CD14-positive monocyte (primary cell): ENCODE measurements at regions not wholly inside any gene's neighbourhood (a gene's known extent, or its start where the extent isn't known, plus 50 kb on each side); places are given as distances from the start of the nearest gene placed in this dataset.

ENCODE experiments used
- DNase-seq, 3 donors: peaks; one replicate each; pipeline ENCODE4 v3.0.0-alpha.2; 2011 to 2022
- H2AFZ ChIP-seq: 2 replicates; pipeline ENCODE4 v1.6.0; 2012; ENCODE audit warnings: mild to moderate bottlenecking, low read depth, low read length, inconsistent platforms; ENCODE audit not compliant: insufficient read depth, poor library complexity, severe bottlenecking
- H3K27ac ChIP-seq, 2 donors: 1 replicate in 1 of 2; 2 replicates in 1 of 2; pipeline ENCODE4 v1.5.1; 2012 to 2013; ENCODE audit warnings: low read length in 2 of 2, control low read depth in 1 of 2, inconsistent platforms in 1 of 2, low read depth in 1 of 2, mild to moderate bottlenecking in 1 of 2
- H3K27me3 ChIP-seq, 2 donors: one replicate each; pipeline versions ENCODE4 v1.6.0 to v1.6.1; 2011 to 2013; ENCODE audit warnings: low read length in 2 of 2; ENCODE audit not compliant: control insufficient read depth in 2 of 2, insufficient read depth in 2 of 2
- H3K36me3 ChIP-seq, 2 donors: replicated peaks in 1 of 2; 1 replicate in 1 of 2; 2 replicates in 1 of 2; pipeline versions ENCODE4 v1.5.1 to v1.6.1; 2012 to 2013; ENCODE audit warnings: low read length in 2 of 2, control low read depth in 1 of 2, inconsistent platforms in 1 of 2, mild to moderate bottlenecking in 1 of 2; ENCODE audit not compliant: insufficient read depth in 2 of 2, control insufficient read depth in 1 of 2
- H3K4me1 ChIP-seq, 2 donors: 1 replicate in 1 of 2; 2 replicates in 1 of 2; pipeline versions ENCODE4 v1.5.1 to v1.6.1; 2012 to 2013; ENCODE audit warnings: low read length in 2 of 2, control low read depth in 1 of 2, inconsistent platforms in 1 of 2, mild to moderate bottlenecking in 1 of 2, moderate library complexity in 1 of 2; ENCODE audit not compliant: insufficient read depth in 2 of 2, control insufficient read depth in 1 of 2
- H3K4me2 ChIP-seq: replicated peaks from 2 replicates; pipeline ENCODE3; 2012; ENCODE audit warnings: low read length, moderate library complexity, mild to moderate bottlenecking; ENCODE audit not compliant: poor library complexity, severe bottlenecking; ENCODE audit errors: extremely low read depth
- H3K4me3 ChIP-seq, 3 experiments: fragments of 200-600 bp in 1 of 3; sonication (generic) in 1 of 3; replicated peaks in 1 of 3; 1 replicate in 2 of 3; 2 replicates in 1 of 3; pipeline ENCODE4 v1.5.1; 2011 to 2013; ENCODE audit warnings: low read length in 3 of 3, mild to moderate bottlenecking in 3 of 3, control low read depth in 2 of 3, low read depth in 2 of 3, inconsistent platforms in 1 of 3, moderate library complexity in 1 of 3
- H3K79me2 ChIP-seq: 2 replicates; pipeline ENCODE4 v1.6.0; 2012; ENCODE audit warnings: mild to moderate bottlenecking, control low read depth, inconsistent platforms, low read length, moderate library complexity; ENCODE audit not compliant: insufficient read depth
- H3K9ac ChIP-seq: 2 replicates; pipeline ENCODE4 v1.6.0; 2017; ENCODE audit warnings: low read length, mild to moderate bottlenecking; ENCODE audit not compliant: insufficient read depth, poor library complexity, severe bottlenecking
- H3K9me3 ChIP-seq, 2 donors: replicated peaks in 1 of 2; 1 replicate in 1 of 2; 2 replicates in 1 of 2; pipeline versions ENCODE4 v1.5.1 to v1.6.1; 2012 to 2013; ENCODE audit warnings: low read length in 2 of 2, control low read depth in 1 of 2; ENCODE audit not compliant: control insufficient read depth in 1 of 2, insufficient read depth in 1 of 2
- H4K20me1 ChIP-seq: 2 replicates; pipeline ENCODE4 v1.6.0; 2012; ENCODE audit warnings: mild to moderate bottlenecking, low read length, control low read depth, moderate library complexity; ENCODE audit not compliant: insufficient read depth
- H3K27ac Mint-ChIP-seq, 7 donors: one replicate each; pipeline ENCODE4 v1.8.0; 2020; ENCODE audit warnings: mild to moderate bottlenecking in 7 of 7, mixed read lengths in 7 of 7, moderate library complexity in 6 of 7, inconsistent platforms in 2 of 7
- H3K27me3 Mint-ChIP-seq, 3 donors: one replicate each; pipeline ENCODE4 v1.8.0; 2021 to 2022; ENCODE audit warnings: low read depth in 3 of 3, mild to moderate bottlenecking in 3 of 3, mixed read lengths in 3 of 3, moderate library complexity in 3 of 3, inconsistent platforms in 1 of 3
- H3K36me3 Mint-ChIP-seq, 2 donors: one replicate each; pipeline ENCODE4 v1.8.0; 2020; ENCODE audit warnings: mixed read lengths in 2 of 2, inconsistent platforms in 1 of 2, mild to moderate bottlenecking in 1 of 2
- H3K4me1 Mint-ChIP-seq: one replicate; pipeline ENCODE4 v1.8.0; 2020; ENCODE audit warnings: mild to moderate bottlenecking, mixed read lengths
- H3K4me3 Mint-ChIP-seq, 2 donors: one replicate each; pipeline ENCODE4 v1.8.0; 2020; ENCODE audit warnings: mild to moderate bottlenecking in 2 of 2, mixed read lengths in 2 of 2, moderate library complexity in 1 of 2
- H3K9me3 Mint-ChIP-seq, 7 donors: one replicate each; pipeline ENCODE4 v1.8.0; 2020 to 2022; ENCODE audit warnings: mixed read lengths in 7 of 7, mild to moderate bottlenecking in 6 of 7, moderate library complexity in 6 of 7, inconsistent platforms in 2 of 7
- CTCF ChIP-seq: fragments of 200-600 bp; IDR thresholded peaks from one replicate; pipeline ENCODE4 v1.8.0; 2022; ENCODE audit warnings: antibody characterized with exemption, mild to moderate bottlenecking
- WGBS: methylation state at CpG from one replicate; pipeline ENCODE4 v1.1.5; 2013; ENCODE audit warnings: missing lambda C conversion rate; ENCODE audit not compliant: insufficient coverage; 5-methylcytosine and 5-hydroxymethylcytosine counted together
- intact Hi-C, 2 donors: fragments of 100-400 bp; cut with micrococcal nuclease; formaldehyde crosslinking; loops; one replicate each; pipeline versions ENCODE4 v1.15.0 to v1.15.1; 2023

- Mint-ChIP-seq H3K27me3 (peaks cover 11 to 24% (median 16%) of the 10 kb centered on the region in 3 donors), H3K27ac (no peak overlapping the region), H3K4me1 (peaks cover 8% of the 10 kb centered on the region), H3K4me3 (no peak overlapping the region), H3K9me3 (peaks cover 0 to 3% (median 0%) of the 10 kb centered on the region in 7 donors), H3K36me3 (no peaks in the 10 kb centered on the region)
- Histone ChIP-seq H3K4me1 (peaks cover 6% of the 10 kb centered on the region in 2 donors), H3K9me3 (no peaks in the 10 kb centered on the region), H3K4me3 (no peak overlapping the region), H3K27ac (no peak overlapping the region), H3K79me2 (no peaks in the 10 kb centered on the region), H3K27me3 (peaks cover 3 to 4% of the 10 kb centered on the region in 2 donors), H2AFZ (no peak overlapping the region), H3K9ac (no peak overlapping the region), H4K20me1 (no peaks in the 10 kb centered on the region), H3K36me3 (no peaks in the 10 kb centered on the region), H3K4me2 (no peak overlapping the region)
- intact Hi-C loops, result loop anchor here in 1 of 2 donors (5.0 kb wide), 1 partner anchor 247 kb away; no protein-coding TSS in a partner anchor
- DNase-seq, result no peak
- WGBS, result no CpG with 5 or more reads among the region's 1 CpG
- no peak for TF ChIP-seq CTCF
Measured at GRCh38 chr1:117759535-117759934, 153.7 kb downstream of the TENT5C start.

GRCh38 chr1:117760069-117760468, 154.2 kb downstream of the TENT5C start:
- H3K9me3 ChIP-seq, result no peaks in the 10 kb centered on the region
- H3K4me3 Mint-ChIP-seq, result no peak overlapping the region
- no peak for TF ChIP-seq CTCF
- no peak overlapping the region for H3K9ac ChIP-seq
- no peaks in the 10 kb centered on the region for H3K36me3 Mint-ChIP-seq
- DNase-seq, result no peak
- H3K27me3 Mint-ChIP-seq, result peaks cover 11 to 24% (median 16%) of the 10 kb centered on the region in 3 donors
- peaks cover 8% of the 10 kb centered on the region for H3K4me1 Mint-ChIP-seq
- H3K4me1 ChIP-seq, result peaks cover 6% of the 10 kb centered on the region in 2 donors
- no peak overlapping the region for H2AFZ ChIP-seq
- H3K27me3 ChIP-seq, result peaks cover 3 to 4% of the 10 kb centered on the region in 2 donors
- no peaks in the 10 kb centered on the region for H3K79me2 ChIP-seq
- no peak overlapping the region for H3K27ac ChIP-seq
- H3K27ac Mint-ChIP-seq, result no peak overlapping the region
- intact Hi-C loops, result no loop called here
- no peaks in the 10 kb centered on the region for H4K20me1 ChIP-seq
- H3K4me3 ChIP-seq, result no peak overlapping the region
- H3K36me3 ChIP-seq, result no peaks in the 10 kb centered on the region
- no CpG with 5 or more reads among the region's 1 CpG for WGBS
- H3K4me2 ChIP-seq, result no peak overlapping the region
- peaks cover 0 to 3% (median 0%) of the 10 kb centered on the region in 7 donors for H3K9me3 Mint-ChIP-seq
